Chondrocyte (in vitro differentiated cells): ENCODE measurements at regions not wholly inside any gene's neighbourhood (a gene's known extent, or its start where the extent isn't known, plus 50 kb on each side); places are given as distances from the start of the nearest gene placed in this dataset.

Experiments used
- DNase-seq: peaks from one replicate; pipeline ENCODE4 v3.0.0; 2021; ENCODE audit warnings: mixed read lengths, low spot score
- H3K27ac Mint-ChIP-seq: one replicate; pipeline ENCODE4 v1.8.0; 2021; ENCODE audit warnings: mild to moderate bottlenecking, moderate library complexity, mixed read lengths; ENCODE audit not compliant: unreplicated experiment
- H3K27me3 Mint-ChIP-seq: 2 replicates; pipeline ENCODE4 v1.8.0; 2021; ENCODE audit warnings: low read depth, mixed read lengths
- H3K36me3 Mint-ChIP-seq: 2 replicates; pipeline ENCODE4 v1.8.0; 2021; ENCODE audit warnings: low read depth, mixed read lengths
- H3K4me1 Mint-ChIP-seq: 2 replicates; pipeline ENCODE4 v1.8.0; 2021; ENCODE audit warnings: low read depth, mild to moderate bottlenecking, mixed read lengths
- H3K4me3 Mint-ChIP-seq: one replicate; pipeline ENCODE4 v1.8.0; 2021; ENCODE audit warnings: mild to moderate bottlenecking, moderate library complexity, mixed read lengths; ENCODE audit not compliant: unreplicated experiment
- H3K9me3 Mint-ChIP-seq: 2 replicates; pipeline ENCODE4 v1.8.0; 2021; ENCODE audit warnings: low read depth, mixed read lengths
- TF ChIP-seq, protein P1 (sequence below): fragments of 200-600 bp; sonication (generic); IDR thresholded peaks from 2 replicates; pipeline ENCODE4 v1.5.0; 2021; ENCODE audit warnings: antibody characterized with exemption, mild to moderate bottlenecking, moderate library complexity

DNA sequence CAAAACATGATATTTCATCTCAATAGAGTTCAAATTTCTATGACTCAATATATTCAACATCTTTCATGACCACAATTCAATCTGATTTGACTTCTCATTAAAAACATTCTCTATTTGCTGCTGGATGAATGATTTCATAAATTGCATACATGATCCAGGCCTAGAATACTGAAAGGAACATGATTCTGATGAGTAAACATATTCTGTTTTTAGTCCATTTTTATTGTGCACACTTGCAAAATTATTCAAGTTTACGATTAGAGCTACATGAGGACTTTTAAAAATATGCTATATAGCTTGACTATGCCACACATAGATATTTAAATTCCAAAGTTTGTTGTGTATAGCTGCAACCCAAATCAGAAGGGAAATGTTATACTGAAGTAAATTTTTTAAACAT is 273.8 kb upstream of the GRIP1 start:
- no peak overlapping the region for H3K4me3 Mint-ChIP-seq
- H3K36me3 Mint-ChIP-seq: no peaks in the 10 kb centered on the region
- H3K27me3 Mint-ChIP-seq: no peaks in the 10 kb centered on the region
- no peaks in the 10 kb centered on the region for H3K9me3 Mint-ChIP-seq
- no peak for DNase-seq
- TF ChIP-seq, protein P1, sequence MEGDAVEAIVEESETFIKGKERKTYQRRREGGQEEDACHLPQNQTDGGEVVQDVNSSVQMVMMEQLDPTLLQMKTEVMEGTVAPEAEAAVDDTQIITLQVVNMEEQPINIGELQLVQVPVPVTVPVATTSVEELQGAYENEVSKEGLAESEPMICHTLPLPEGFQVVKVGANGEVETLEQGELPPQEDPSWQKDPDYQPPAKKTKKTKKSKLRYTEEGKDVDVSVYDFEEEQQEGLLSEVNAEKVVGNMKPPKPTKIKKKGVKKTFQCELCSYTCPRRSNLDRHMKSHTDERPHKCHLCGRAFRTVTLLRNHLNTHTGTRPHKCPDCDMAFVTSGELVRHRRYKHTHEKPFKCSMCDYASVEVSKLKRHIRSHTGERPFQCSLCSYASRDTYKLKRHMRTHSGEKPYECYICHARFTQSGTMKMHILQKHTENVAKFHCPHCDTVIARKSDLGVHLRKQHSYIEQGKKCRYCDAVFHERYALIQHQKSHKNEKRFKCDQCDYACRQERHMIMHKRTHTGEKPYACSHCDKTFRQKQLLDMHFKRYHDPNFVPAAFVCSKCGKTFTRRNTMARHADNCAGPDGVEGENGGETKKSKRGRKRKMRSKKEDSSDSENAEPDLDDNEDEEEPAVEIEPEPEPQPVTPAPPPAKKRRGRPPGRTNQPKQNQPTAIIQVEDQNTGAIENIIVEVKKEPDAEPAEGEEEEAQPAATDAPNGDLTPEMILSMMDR: no peak
- no peak overlapping the region for H3K27ac Mint-ChIP-seq
- no peaks in the 10 kb centered on the region for H3K4me1 Mint-ChIP-seq

DNA sequence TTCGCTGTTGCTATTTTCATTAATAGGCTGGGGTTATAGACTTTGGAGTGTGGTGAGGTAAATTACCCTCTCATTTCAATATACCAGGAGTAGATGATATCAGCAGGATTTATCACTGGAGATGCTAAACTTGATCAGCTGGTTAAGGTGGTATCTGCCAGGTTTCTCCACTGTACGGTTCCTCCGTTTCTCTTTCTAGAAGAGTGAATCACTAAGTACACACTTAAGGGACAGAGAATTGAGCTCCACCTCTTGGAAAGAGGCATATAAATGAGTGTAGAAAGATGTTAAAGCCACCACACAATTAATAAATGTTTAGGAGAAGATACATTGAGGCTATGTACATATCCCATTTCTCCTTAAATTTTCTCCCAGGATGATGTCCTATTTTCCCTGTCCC is 277.4 kb upstream of the GRIP1 start:
- H3K9me3 Mint-ChIP-seq: no peaks in the 10 kb centered on the region
- H3K27ac Mint-ChIP-seq: no peak overlapping the region
- H3K4me3 Mint-ChIP-seq: no peak overlapping the region
- no peaks in the 10 kb centered on the region for H3K36me3 Mint-ChIP-seq
- H3K4me1 Mint-ChIP-seq: no peaks in the 10 kb centered on the region
- DNase-seq: no peak
- H3K27me3 Mint-ChIP-seq: no peaks in the 10 kb centered on the region
- TF ChIP-seq, protein P1: no peak

DNA sequence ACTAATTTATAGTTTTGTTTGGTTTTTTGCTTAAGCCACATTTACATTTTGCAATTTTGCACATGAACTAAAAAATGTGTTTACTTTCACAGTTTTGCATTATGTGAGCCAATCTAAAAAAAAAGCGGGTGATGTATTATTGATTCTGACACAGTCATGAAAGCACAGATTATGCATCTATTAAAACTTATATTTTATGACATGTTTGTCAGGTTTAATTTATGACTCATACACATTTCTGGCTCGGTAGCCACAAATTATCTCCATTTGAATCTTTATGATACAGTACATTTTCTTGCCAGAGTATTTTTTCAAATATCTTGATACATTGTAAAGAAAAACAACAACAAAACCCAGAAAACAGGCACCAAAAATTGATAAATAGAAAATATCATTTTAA is 280.4 kb upstream of the GRIP1 start:
- H3K4me1 Mint-ChIP-seq: peaks cover under 1% of the 10 kb centered on the region
- H3K36me3 Mint-ChIP-seq: no peaks in the 10 kb centered on the region
- TF ChIP-seq, protein P1: no peak
- H3K27me3 Mint-ChIP-seq: no peaks in the 10 kb centered on the region
- H3K4me3 Mint-ChIP-seq: no peak overlapping the region
- H3K27ac Mint-ChIP-seq: no peak overlapping the region
- no peaks in the 10 kb centered on the region for H3K9me3 Mint-ChIP-seq
- DNase-seq: no peak

DNA sequence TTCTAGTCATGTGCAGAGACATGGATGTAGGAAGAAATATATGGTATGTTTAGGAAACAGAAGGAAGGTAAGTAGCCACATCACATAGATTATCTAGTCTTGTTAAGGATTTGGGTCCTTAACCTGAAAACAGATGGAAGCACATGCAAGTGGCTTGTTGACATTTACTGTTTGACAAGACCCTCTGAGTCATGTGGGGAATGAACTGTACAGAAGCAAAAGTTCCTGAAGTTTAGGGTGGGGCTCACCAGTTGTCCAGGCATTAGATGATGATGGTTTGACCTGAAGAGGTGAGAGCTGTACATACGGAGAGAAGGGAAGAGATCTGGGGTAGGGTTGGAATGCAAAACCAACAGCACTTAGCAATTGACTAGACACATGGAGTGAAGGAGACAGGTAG is 281.1 kb upstream of the GRIP1 start:
- no peak for DNase-seq
- H3K4me1 Mint-ChIP-seq: peaks cover 6% of the 10 kb centered on the region
- H3K27ac Mint-ChIP-seq: no peak overlapping the region
- no peak overlapping the region for H3K4me3 Mint-ChIP-seq
- TF ChIP-seq, protein P1: no peak
- H3K9me3 Mint-ChIP-seq: no peaks in the 10 kb centered on the region
- no peaks in the 10 kb centered on the region for H3K36me3 Mint-ChIP-seq
- H3K27me3 Mint-ChIP-seq: no peaks in the 10 kb centered on the region

DNA sequence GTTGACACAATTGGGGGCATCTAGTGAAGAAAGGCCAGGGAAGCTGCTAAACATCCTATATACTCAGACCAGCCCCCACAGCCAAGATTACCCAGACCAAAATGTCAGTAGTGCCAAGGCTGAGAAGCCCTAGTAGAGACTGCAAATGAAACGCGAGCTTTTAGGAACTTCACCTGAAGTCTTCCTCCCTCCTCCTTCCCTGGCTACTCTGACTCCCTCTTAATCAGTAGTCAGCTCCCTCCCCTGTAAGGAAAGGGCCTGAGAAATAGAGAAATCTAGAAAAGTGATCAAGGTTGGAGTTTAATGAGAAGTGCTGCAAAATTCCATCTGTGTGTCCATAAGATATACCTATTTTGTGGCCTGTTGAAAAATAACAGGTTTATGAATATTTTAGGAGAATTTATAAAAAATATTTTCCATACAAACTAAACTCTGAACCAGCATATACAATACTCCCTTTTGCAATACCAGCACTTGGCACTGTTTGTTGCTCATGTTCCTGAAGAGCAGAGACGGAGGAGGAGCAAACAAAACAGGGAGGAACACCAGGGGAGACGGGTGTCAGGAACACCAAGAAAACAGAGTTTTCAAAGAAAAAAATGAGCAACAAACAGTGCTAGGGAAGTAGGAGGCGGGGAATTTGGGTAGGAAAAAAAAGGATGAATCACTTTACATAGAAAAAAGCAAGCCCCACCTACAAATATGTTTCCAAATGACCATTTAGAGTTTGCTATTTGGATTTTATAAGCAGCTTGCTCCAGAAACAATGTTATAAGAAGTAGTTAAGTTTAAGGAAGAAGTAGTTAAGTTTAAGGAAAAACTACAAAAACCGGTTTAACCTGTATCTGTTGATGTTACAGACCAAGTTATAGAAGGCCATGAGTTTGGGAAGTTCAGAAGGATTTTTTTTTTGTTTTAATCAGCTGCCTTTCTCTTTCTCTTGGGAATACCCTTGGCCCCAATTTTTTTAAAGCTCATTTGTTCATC is 282.1 kb upstream of the GRIP1 start:
- Mint-ChIP-seq H3K4me3 (no peak overlapping the region), H3K27ac (no peak overlapping the region), H3K36me3 (no peaks in the 10 kb centered on the region), H3K27me3 (no peaks in the 10 kb centered on the region), H3K9me3 (no peaks in the 10 kb centered on the region), H3K4me1 (peaks cover 6% of the 10 kb centered on the region)
- no peak for DNase-seq
- TF ChIP-seq, protein P1: no peak
